Loucy (cell line): ENCODE measurements at regions not wholly inside any gene's neighbourhood (a gene's known extent, or its start where the extent isn't known, plus 50 kb on each side); places are given as distances from the start of the nearest gene placed in this dataset.

Experiments used
- H2AFZ ChIP-seq: fragments of 200-600 bp; sonication (generic); 2 replicates; pipeline ENCODE4 v1.6.0; 2016; ENCODE audit warnings: antibody characterized with exemption, mild to moderate bottlenecking, low read length, moderate library complexity
- H3F3A ChIP-seq: fragments of 200-600 bp; 2 replicates; pipeline ENCODE4 v1.6.0; 2016; ENCODE audit warnings: antibody characterized with exemption, low read depth, mild to moderate bottlenecking
- H3K27me3 ChIP-seq: fragments of 200-600 bp; sonication (generic); 2 replicates; pipeline ENCODE4 v1.6.1; 2014; ENCODE audit warnings: low read length, mild to moderate bottlenecking; ENCODE audit not compliant: insufficient read depth, poor library complexity, severe bottlenecking
- H3K36me3 ChIP-seq: fragments of 200-600 bp; sonication (generic); 2 replicates; pipeline ENCODE4 v1.6.1; 2016; ENCODE audit warnings: low read length; ENCODE audit not compliant: insufficient read depth
- H3K4me1 ChIP-seq: fragments of 200-600 bp; sonication (generic); 2 replicates; pipeline ENCODE4 v1.5.1; 2014; ENCODE audit warnings: low read length, mild to moderate bottlenecking; ENCODE audit not compliant: insufficient read depth, poor library complexity, severe bottlenecking
- H3K4me2 ChIP-seq: fragments of 200-600 bp; sonication (generic); 2 replicates; pipeline ENCODE4 v1.6.0; 2014; ENCODE audit warnings: antibody characterized with exemption, low read length, low read depth, mild to moderate bottlenecking; ENCODE audit not compliant: poor library complexity, severe bottlenecking
- H3K4me3 ChIP-seq: fragments of 200-600 bp; sonication (generic); 2 replicates; pipeline ENCODE4 v1.5.1; 2014; ENCODE audit warnings: low read length, mild to moderate bottlenecking, mixed read lengths; ENCODE audit not compliant: poor library complexity, severe bottlenecking
- H3K79me2 ChIP-seq: fragments of 200-600 bp; sonication (generic); 2 replicates; pipeline ENCODE4 v1.6.1; 2014; ENCODE audit warnings: low read length; ENCODE audit not compliant: insufficient read depth
- H3K9ac ChIP-seq: fragments of 200-600 bp; sonication (generic); 2 replicates; pipeline ENCODE4 v1.6.0; 2014; ENCODE audit warnings: mild to moderate bottlenecking, low read depth, low read length, moderate library complexity; ENCODE audit not compliant: poor library complexity, severe bottlenecking
- H3K9me2 ChIP-seq: fragments of 200-600 bp; sonication (generic); replicated peaks from 2 replicates; pipeline ENCODE4 v1.6.1; 2016; ENCODE audit warnings: low read depth, low read length, mixed read lengths
- H3K9me3 ChIP-seq: fragments of 200-600 bp; sonication (generic); 2 replicates; pipeline ENCODE4 v1.6.1; 2014; ENCODE audit warnings: mild to moderate bottlenecking, antibody characterized with exemption, low read length, low read depth; ENCODE audit not compliant: insufficient read depth
- H4K20me1 ChIP-seq: fragments of 200-600 bp; sonication (generic); 2 replicates; pipeline ENCODE4 v1.6.0; 2014; ENCODE audit warnings: antibody characterized with exemption, low read length, mild to moderate bottlenecking; ENCODE audit not compliant: insufficient read depth, poor library complexity, severe bottlenecking
- CTCF ChIP-seq: fragments of 200-600 bp; sonication (generic); conservative IDR thresholded peaks from 2 replicates; pipeline ENCODE4 v1.5.1; 2014; ENCODE audit warnings: mild to moderate bottlenecking, antibody characterized with exemption, low read length
- EZH2phosphoT487 ChIP-seq: fragments of 200-600 bp; IDR thresholded peaks from 2 replicates; pipeline ENCODE4 v1.6.1; 2018; ENCODE audit warnings: antibody characterized with exemption, mild to moderate bottlenecking, moderate library complexity, borderline replicate concordance

GRCh38 chr7:117982071-117983055 is 109.1 kb upstream of the CTTNBP2 start:
- Histone ChIP-seq H3K36me3 (no peaks in the 10 kb centered on the region), H3F3A (no peaks in the 10 kb centered on the region), H3K9me3 (no peaks in the 10 kb centered on the region), H3K4me2 (peak overlapping the region; percentile 59), H3K27me3 (no peaks in the 10 kb centered on the region), H3K9ac (peak overlapping the region; percentile 7), H4K20me1 (no peaks in the 10 kb centered on the region), H3K9me2 (no peaks in the 10 kb centered on the region), H3K4me3 (peak overlapping the region; percentile 48), H2AFZ (peak overlapping the region; percentile 17; the same call in 1 of the 2 replicates), H3K79me2 (no peaks in the 10 kb centered on the region), H3K4me1 (peaks cover 20% of the 10 kb centered on the region)
- TF ChIP-seq EZH2phosphoT487 = no peak
- no peak for TF ChIP-seq CTCF

GRCh38 chr7:117986645-117987269 is 113.5 kb upstream of the CTTNBP2 start:
- Histone ChIP-seq H3F3A (no peaks in the 10 kb centered on the region), H3K4me1 (peaks cover 15% of the 10 kb centered on the region), H3K9ac (no peak overlapping the region), H3K27me3 (no peaks in the 10 kb centered on the region), H3K79me2 (no peaks in the 10 kb centered on the region), H2AFZ (no peak overlapping the region), H3K4me2 (no peak overlapping the region), H3K36me3 (no peaks in the 10 kb centered on the region), H3K9me3 (no peaks in the 10 kb centered on the region), H3K9me2 (no peaks in the 10 kb centered on the region), H4K20me1 (no peaks in the 10 kb centered on the region), H3K4me3 (no peak overlapping the region)
- no peak for TF ChIP-seq EZH2phosphoT487

- Histone ChIP-seq H3K4me2 (no peak overlapping the region), H2AFZ (no peak overlapping the region), H3K9me3 (no peaks in the 10 kb centered on the region), H3K36me3 (no peaks in the 10 kb centered on the region), H3K9ac (no peak overlapping the region), H3K4me1 (no peaks in the 10 kb centered on the region), H3K9me2 (no peaks in the 10 kb centered on the region), H3K4me3 (no peak overlapping the region), H4K20me1 (no peaks in the 10 kb centered on the region), H3K27me3 (no peaks in the 10 kb centered on the region), H3F3A (no peaks in the 10 kb centered on the region), H3K79me2 (no peaks in the 10 kb centered on the region)
- TF ChIP-seq EZH2phosphoT487 (no peak), CTCF (no peak)
Observed at GRCh38 chr7:117990834-117991233, 117.6 kb upstream of the CTTNBP2 start.
